PC-3 (cell line): ENCODE measurements at regions not wholly inside any gene's neighbourhood (a gene's known extent, or its start where the extent isn't known, plus 50 kb on each side); places are given as distances from the start of the nearest gene placed in this dataset.

Source experiments
- EZH2 ChIP-seq: fragments of 300-600 bp; sonication (generic); IDR thresholded peaks from one replicate; pipeline ENCODE4 v1.6.1; 2017; ENCODE audit warnings: antibody characterized with exemption, mild to moderate bottlenecking, low read length; ENCODE audit not compliant: unreplicated experiment
- EZH2phosphoT487 ChIP-seq: fragments of 300-600 bp; sonication (generic); IDR thresholded peaks from 2 replicates; pipeline ENCODE4 v1.6.1; 2018; ENCODE audit warnings: mild to moderate bottlenecking, antibody characterized with exemption, low read length, borderline replicate concordance
- TF ChIP-seq, protein P1 (sequence below): fragments of 300-600 bp; sonication (generic); conservative IDR thresholded peaks from 2 replicates; pipeline ENCODE4 v1.5.1; 2017; ENCODE audit warnings: antibody characterized with exemption, low read depth, mild to moderate bottlenecking, low read length

DNA sequence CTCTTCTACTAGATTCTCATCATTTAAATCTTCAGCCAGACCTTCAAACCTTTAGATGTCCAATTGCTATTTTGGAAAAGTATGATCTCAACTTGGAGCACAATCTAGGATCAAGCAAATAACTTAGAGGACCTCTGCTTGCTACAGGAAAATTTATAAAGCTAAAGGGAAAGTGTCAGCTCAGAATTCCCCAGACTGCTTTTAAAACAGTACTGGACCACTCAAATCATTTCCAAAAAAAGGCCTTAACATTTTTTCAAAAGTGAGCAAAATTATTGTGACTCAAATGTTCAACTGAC is 169.8 kb downstream of the PARM1 start:
- TF ChIP-seq EZH2 = no peak
- TF ChIP-seq, protein P1, sequence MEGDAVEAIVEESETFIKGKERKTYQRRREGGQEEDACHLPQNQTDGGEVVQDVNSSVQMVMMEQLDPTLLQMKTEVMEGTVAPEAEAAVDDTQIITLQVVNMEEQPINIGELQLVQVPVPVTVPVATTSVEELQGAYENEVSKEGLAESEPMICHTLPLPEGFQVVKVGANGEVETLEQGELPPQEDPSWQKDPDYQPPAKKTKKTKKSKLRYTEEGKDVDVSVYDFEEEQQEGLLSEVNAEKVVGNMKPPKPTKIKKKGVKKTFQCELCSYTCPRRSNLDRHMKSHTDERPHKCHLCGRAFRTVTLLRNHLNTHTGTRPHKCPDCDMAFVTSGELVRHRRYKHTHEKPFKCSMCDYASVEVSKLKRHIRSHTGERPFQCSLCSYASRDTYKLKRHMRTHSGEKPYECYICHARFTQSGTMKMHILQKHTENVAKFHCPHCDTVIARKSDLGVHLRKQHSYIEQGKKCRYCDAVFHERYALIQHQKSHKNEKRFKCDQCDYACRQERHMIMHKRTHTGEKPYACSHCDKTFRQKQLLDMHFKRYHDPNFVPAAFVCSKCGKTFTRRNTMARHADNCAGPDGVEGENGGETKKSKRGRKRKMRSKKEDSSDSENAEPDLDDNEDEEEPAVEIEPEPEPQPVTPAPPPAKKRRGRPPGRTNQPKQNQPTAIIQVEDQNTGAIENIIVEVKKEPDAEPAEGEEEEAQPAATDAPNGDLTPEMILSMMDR = no peak
- TF ChIP-seq EZH2phosphoT487 = no peak
